Kasumi-1 (cell line): ENCODE measurements at regions not wholly inside any gene's neighbourhood (a gene's known extent, or its start where the extent isn't known, plus 50 kb on each side); places are given as distances from the start of the nearest gene placed in this dataset.
"Not testable (repeated sequence)": the region's sequence is repeated elsewhere in the genome, so short reads cannot be mapped to it uniquely, and the experiment has no call there.

ENCODE experiments used
- DNase-seq, 2 experiments: peaks; one replicate each; lab custom pipeline; 2025; lab: John Stamatoyannopoulos, UW

DNA sequence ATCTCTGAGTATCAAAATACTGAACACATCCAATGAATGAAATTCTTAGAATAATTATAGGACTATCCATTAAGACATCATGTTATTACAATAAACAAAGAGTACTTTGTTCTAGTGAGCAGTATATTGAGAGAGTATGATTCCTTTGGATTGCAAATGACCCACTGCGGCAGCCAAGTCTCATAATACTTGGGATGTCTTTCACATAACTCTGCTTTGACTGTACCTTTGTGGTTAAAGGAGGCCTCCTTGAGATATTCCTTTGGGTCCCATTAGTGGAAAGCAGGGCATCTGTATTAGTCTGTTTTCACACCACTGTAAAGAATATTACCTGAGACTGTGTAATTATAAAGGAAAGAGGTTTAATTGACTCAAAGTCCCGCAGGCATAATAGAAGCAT lies 593.8 kb downstream of the TRHDE start:
- DNase-seq, result no peak

DNA sequence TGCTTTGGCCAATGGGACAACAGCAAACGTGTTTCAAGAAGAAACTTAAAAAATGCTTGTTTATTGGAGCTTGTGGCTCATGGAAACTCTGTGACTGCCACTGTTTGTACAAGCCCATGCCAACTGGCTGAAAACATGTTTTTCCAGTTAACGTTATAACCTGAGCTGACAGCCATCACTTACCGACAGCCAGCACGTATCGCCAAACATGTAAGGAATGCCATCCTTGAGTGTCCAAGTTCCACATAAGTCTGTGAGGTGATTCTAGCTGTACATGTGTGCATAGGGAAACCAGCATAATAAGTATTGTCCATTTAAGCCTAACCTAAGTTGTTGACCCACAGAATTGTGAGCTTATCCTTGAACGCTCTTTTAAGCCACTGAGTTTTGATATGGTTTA lies 596.9 kb downstream of the TRHDE start:
- no peak for DNase-seq

DNA sequence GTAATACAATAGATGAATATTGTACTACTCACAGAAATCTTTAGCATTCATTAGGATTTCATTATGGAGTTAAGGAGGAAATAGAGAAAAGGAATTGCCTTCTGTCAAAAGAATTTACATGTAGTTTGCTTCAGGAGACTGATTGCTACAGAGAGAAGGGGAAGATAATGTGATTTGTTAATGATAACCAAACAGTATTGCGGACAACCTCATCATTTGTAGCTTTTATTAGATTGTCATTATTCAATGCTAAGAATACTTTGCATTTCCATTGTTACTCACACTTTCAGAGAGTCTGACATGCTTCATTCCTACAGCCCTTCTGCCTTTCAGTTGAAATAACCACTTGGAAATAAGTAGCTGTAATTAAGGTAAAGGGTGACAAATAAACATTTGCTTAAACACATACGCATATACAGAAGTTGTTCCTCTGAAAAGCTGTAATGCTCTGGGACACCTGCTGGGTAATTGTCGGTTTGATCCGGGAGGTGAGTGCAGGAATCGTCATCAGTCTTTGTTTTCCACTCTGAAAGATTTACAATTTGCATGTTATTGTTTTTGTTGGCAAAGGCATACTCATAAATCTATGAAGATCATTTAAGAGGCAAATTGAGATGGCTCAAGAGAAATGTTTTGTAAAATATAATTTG lies 600.2 kb downstream of the TRHDE start:
- no peak for DNase-seq

DNA sequence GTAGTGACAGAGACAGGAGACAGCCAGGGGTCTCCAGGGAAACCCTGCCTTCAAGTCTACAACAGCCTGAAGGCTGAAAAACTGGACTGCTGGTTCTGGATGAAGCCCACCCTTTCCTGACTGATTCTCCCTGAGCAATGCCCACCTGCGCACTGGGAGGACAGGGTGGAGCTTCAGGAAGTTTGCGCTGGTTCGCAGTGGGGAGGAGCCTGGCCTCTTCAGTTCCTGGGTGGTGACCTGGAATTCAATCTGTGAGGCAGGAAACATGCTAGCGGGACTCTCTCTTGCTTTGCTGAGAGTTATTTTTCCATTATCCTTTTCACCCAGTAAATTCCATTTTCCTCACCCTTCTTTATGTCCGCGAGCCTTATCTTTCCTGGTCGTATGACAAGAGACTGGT lies 600.8 kb downstream of the TRHDE start:
- DNase-seq, result no peak

DNA sequence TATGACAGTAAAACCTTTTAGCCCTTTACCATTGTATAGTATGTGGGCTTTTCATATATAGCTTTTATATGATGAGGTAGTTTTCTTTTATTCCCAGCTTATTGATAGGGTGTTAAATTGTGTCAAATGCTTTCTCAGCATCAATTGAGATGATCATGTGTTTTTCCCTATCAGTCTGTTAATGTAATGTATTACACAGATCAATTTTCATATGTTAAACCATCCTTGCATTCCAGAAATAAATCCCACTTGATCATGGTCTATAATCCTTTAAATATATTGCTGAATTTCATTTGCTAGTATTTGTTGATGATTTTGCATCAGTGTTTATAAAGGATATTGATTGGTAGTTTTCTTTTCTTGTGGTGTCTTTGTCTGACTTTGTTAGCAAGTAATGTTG lies 603.9 kb downstream of the TRHDE start:
- no peak for DNase-seq

DNA sequence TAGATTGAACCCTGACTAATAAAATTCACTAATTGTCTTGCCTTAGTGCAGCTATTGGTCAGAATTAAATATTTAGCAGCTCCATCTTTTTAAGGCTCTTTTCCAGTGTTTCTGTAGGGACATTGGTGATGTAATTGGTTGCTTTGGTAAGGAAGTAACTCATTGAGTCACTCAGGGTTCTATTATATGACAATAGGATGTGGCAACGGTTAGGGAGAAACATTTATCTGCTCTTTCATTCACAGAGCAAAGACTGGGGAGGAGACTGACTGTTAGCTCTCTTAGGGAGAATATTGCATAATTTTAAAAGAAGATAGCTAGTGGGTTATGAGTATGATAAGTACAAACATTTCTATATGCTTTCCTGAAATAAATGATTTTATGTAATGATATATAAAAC lies 616.5 kb downstream of the TRHDE start:
- DNase-seq, result peak; percentile 22 to 24

DNA sequence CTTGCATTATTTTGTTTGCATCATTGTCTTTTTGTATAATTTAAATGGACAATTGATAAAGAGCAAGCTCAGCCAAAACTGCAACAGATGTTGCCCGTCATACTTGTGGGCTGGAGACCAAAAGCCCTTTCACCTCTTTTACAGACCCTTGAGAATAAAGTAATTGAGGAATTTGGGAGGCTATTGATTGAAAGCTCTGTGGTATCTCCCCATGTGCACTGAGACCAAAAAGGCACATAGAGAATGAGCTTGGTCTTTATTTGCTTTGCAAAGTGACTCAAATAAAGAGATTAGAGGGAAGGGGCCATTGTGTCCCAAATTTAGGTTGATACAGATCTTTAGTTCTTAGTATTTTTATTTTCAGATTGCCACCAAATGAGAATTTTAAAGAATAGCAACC lies 617.6 kb downstream of the TRHDE start:
- no peak for DNase-seq

DNA sequence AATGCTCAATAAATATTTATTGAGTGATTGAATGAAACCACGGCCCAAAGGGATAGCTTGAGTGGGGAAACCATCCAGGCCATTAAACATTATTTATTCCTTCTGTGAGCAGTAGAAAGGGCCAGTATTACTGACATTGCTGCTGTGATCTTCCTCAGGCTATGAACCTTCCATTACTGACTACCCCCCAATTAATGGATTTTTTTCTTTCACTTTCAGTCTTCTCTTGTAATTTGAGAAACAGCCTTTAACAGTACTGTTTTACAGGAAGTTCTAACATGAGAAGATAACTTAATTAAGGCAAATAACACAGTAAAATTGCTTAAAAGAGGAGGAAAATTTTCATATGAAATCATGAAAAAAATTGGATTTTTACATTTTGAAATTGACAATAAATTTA lies 629.5 kb downstream of the TRHDE start:
- DNase-seq, result no peak

DNA sequence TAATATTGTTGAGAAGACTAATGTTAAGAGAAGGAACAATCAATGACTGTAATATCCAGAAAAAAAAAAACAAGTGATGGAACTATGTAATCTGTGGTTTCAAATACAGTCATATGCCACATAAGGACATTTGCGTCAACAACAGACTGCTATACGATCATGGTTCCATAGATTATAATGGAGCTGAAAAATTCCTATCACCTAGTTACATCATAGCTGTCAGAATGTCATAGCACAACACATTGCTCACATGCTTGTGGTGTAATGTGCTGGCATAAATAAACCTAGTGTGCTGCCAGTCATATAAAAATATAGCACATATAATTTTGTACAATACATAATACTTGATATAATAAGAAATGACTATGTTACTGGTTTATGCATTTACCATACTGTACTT lies 653.5 kb downstream of the TRHDE start:
- DNase-seq, result no peak

DNA sequence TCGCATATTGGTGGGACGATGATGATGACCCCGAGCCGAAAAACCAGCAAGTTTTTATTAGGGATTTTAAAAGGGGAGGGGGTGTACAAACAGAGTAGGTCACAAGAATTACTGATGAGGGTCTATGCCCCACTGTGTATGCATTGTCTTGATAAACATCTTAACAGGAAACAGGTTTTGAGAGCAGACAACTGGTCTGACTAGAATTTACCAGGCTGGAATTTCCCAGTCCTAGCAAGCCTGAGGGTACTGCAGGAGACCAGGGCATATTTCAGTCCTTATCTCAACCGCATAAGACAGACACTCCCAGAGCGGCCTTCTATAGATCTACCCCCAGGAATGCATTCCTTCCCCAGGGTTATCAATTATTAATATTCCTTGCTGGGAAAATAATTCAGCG lies 659.7 kb downstream of the TRHDE start:
- DNase-seq, result not testable (repeated sequence)

DNA sequence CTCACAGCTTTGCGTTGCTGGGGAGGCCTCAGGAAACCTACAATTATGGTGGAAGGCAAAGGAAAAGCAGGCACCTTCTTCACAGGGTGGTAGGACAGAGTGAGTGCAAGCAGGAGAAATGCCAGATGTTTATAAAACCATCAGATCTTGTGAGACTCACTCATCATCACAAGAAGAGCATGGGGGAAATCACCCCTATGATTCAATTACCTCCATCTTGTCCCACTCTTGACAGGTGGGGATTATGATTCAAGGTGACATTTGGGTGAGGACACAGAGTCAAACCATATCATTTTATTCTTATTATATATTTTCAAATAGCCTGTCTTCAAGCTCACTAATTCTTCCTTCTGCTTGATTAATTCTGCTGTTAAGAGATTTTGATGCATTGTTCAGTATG lies 665.3 kb downstream of the TRHDE start:
- DNase-seq, result no peak

DNA sequence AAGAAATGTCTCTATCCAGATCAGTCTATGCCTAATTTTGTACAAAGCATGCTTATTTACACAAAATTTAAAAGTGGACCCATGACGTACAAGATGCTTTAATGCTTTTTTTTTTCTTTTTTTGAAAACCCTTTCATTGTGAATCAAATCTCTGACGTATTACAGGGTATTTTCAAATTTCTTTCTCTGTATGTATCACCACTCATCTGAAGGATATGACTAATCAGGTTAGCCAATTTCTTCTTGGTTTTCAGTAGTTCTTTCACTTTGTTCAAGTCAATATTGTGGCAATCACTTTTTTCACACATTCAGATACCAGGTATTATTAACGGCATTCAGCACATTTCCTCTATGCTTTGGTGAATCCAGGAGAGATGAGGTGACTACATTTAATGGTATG lies 685.3 kb downstream of the TRHDE start:
- DNase-seq, result no peak

DNA sequence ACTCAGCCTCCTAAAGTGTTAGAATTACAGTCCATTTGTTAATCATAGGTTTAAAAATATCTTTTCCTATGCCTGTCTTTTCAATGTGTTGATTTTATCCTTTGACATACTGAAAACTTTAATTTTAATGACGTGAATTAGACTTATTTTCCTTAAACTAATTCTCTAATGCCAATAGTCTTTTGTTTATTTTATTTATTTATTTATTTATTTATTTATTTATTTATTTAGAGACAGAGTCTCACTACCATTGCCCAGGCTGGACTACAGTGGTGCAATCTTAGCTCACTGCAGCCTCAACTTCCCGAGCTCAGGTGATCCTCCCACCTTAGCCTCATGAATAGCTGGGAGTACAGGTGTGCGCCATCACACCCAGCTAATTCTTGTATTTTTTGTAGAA lies 694.5 kb downstream of the TRHDE start:
- no peak for DNase-seq

DNA sequence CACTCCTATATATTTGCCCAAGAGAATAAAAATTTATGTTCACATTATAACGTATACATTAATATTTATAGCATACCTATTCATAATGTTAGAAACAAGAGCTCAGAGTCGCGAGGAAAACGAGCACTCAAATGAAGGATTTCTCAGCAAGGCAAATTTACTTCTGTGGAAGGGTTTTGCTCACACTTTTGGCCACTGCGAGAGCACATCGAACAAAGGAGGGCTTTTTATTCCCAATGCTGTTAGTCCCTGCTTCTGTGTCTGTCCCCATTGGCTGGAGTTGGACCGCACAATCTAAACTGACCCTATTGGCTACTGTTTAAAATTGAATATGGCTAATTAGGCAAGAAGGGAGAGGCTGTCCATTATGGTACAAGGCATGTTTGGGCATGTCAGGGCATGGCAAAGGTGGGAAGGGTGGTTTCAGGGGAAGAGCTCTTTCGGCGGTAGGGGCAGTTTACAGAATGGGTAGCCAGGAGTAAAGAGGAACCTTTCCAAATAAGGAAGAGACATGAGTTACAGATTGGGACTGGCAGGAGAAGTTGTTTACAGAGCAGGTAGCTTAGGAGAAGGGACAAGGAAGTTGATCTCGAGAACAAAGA lies 702.9 kb downstream of the TRHDE start:
- peak; percentile 13 to 18 for DNase-seq

DNA sequence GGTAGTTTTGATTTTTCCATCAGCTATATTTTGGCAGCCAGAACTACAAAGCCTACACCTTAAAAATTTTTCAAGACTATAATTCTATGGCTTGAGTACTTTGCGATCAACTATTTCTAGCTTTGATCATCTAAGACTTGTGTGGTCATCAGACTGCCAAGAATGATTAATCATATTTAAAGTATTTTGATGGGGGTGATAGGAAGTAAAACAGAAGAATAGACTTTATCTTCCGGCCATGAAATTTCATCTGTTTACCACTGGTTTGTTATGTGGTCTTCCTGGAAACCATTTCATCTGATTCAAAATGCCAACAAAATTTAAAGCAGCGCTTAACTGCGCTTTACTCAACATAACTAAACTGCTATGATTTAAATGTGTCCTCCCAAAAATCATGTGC lies 706.8 kb downstream of the TRHDE start:
- no peak for DNase-seq

DNA sequence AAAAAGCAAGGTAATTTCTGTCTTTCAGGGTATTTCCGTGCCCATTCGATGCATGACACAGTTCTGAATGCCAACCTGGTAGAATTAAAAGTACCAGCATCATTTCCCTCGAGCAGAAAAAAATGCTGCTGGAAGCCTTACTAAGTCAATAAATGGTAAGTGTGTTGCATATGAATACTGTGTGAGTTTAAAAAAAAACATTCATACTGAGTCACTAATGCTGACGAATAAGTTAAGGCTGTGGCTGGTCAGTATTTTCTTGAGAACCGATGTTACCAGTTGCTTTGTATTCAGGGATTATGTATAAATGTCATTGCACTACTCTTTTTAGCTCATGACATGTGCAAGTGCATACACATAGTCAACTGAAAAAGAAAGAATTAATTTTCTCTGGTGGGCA lies 710.2 kb downstream of the TRHDE start:
- DNase-seq, result no peak

DNA sequence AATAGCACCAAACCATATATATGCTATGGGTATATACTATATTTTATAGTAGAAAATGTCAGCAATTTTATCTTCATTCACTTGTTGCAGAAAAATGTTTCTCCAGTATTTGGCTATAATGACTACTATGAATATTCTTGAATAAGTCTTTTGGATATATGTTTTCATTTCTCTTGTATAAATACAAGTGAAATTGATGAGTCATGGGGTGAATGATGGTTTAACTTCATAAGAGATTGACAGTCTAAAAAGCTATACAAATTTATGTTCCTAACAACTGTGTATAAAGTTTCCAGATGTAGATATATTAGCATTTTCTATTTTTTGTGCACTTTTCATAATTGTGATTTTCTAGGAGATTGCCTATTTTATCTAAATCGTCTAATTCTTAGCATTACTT lies 714.8 kb downstream of the TRHDE start:
- no peak for DNase-seq

DNA sequence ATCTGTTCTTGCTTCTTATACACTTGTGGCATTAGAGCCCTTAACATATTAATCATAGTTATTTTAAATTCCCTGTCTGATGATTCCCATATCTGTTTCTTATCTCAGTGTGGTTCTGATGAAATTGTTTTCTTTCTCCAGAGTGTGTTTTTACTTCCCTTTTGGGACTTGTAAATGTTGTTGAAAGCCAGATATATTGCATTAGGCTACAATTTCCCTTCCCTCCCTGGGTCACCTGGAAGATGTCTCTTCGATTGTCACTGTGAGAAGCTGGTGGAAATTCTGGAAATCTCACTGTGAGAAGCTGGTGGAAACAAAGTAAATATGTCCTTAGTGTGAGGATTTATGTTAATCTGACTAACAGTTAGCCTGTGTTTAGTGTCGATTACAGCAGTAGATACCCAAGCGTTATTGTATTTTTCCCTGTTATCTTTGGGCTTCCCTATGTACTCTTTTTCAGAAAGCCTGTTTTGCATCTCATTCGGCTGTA lies 717.3 kb downstream of the TRHDE start:
- no peak for DNase-seq

DNA sequence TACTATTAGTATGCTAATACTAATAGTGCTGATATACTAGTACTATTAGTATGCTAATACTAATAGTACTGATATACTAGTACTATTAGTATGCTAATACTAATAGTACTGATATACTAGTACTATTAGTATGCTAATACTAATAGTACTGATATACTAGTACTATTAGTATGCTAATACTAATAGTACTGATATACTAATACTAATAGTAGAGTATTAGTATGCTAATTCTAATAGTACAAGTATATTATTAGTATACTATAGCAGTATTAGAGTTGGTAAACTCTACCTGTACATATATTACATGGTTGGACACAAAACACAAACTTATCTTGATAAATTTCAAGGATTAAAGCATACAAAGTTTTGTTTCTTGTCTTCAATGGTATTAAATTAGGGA lies 722.9 kb downstream of the TRHDE start:
- not testable (repeated sequence) for DNase-seq

DNA sequence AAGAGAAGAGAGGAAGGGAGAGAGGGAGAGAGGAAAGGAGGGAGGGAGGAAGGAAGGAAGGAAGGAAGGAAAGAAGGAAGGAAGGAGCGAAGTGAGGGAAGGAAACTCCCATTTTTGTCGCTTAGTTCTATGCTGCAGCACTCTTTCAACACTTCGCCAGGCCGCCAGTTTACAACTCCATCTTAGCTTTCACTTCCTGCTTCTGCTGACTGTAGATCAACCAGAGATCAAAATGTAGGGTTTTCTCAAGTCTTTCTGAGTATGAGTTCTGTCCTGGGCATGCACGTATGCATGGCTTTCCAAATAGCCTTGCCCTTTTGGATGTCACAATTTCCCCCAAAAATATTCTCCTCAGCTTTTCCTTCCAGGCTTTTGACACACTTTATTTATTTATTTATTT lies 723.4 kb downstream of the TRHDE start:
- no peak for DNase-seq

DNA sequence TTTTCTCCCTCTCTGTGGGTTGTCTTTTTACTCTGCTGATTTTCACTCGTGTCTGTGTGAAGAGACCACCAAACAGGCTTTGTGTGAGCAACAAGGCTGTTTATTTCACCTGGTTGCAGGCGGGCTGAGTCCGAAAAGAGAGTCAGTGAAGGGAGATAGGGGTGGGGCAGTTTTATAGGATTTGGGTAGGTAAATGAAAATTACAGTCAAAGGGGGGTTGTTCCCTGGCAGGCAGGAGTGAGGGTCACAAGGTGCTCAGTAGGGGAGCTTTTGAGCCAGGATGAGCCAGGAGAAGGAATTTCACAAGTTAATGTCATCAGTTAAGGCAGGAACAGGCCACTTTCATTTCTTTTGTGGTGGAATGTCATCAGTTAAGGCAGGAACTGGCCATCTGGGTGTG lies 729.6 kb downstream of the TRHDE start:
- DNase-seq, result not testable (repeated sequence)

DNA sequence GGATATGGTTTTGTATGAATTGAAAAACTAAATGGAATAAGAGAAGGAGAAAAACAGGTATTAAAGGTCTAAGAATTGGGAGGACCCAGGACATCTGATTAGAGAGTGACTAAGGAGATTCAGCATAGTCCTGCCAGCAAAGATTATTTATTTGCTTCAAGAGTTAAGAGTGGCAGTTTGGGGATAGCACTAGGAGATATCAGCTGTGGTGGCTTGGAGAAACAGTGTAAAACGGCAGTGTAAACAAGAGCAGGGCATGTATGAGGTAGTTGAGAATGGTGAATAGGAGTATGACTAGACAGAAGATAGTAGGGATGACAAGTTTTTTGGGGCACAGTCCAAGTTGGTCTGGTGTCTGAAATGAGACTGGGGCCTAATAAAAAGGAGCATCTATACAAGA lies 730.3 kb downstream of the TRHDE start:
- DNase-seq, result not testable (repeated sequence)

DNA sequence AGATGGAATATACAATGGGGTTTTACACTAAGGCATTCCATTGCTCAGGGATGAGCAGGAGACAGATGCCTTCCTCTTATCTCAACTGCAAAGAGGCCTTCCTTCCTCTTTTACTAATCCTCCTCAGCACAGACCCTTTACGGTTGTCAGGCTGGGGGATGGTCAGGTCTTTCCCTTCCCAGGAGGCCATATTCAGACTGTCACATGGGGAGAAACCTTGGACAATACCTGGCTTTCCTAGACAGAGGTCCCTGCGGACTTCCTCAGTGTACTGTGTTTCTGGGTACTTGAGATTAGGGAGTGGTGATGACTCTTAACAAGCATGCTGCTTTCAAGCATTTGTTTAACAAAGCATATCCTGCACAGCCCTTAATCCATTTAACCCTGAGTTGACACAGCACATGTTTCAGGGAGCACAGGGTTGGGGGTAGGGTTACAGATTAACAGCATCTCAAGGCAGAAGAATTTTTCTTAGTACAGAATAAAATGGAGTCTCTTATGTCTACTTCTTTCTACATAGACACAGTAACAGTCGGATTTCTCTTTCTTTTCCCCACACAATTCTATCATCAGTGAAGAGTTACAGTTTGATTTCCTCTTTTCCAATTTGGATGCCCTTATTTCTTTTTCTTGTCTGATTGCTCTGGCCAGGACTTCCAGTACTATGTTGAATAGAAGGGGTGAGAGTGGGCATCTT lies 737.1 kb downstream of the TRHDE start:
- DNase-seq, result peak; percentile 14 to 18

DNA sequence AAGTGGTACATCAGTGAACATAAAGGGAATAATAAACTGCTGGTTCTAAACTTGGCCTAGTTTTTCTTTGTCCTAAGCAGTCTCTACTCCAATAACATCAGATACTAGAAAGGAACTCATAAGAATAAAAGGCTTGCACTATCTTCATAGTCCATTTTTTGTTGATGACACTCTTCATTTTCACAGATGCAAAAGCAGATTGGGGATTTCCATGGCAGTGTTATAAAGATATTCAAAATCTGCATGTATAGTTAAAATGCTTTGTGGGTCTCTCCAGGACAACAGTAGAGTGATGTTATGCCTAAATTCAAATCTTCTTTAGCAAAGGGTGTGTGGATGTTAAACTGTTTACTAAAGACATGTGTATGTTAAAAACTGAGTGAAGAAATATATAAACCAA lies 745.8 kb downstream of the TRHDE start:
- no peak for DNase-seq
